ENCODE measurements at regions not wholly inside any gene's neighbourhood (a gene's known extent, or its start where the extent isn't known, plus 50 kb on each side); places are given as distances from the start of the nearest gene placed in this dataset.
"Not testable (repeated sequence)": the region's sequence is repeated elsewhere in the genome, so short reads cannot be mapped to it uniquely, and the experiment has no call there.

DNA sequence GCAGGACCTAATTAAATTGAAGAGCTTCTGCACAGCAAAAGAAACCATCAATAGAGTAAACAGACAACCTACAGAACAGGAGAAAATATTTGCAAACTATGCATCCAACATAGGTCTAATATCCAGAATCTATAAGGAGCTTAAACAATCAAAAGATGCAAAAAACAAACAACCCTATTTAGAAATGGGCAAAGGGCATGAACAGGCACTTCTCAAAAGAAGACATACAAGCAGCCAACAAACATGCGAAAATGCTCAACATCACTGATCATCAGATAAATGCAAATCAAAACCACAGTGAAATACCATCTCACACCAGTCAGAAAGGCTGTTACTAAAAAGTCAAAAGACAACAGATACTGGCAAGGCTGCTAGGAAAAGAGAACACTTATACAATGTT, 189.2 kb downstream of the CYP26B1 start:
- not testable (repeated sequence) for DNase-seq (ENCODE audit: low spot score)

GRCh38 chr2:71952572-71953188, 195.0 kb downstream of the CYP26B1 start:
- no peak for DNase-seq (ENCODE audit: low spot score)

GRCh38 chr2:71951718-71952404, 195.8 kb downstream of the CYP26B1 start:
- no peak for DNase-seq (ENCODE audit: low spot score)

- DNase-seq (ENCODE audit: low spot score): no peak
Measured at GRCh38 chr2:71951083-71951468, 196.6 kb downstream of the CYP26B1 start.

- DNase-seq (ENCODE audit: low spot score): no peak
Measured at GRCh38 chr2:71950256-71951082, 197.2 kb downstream of the CYP26B1 start.

DNA sequence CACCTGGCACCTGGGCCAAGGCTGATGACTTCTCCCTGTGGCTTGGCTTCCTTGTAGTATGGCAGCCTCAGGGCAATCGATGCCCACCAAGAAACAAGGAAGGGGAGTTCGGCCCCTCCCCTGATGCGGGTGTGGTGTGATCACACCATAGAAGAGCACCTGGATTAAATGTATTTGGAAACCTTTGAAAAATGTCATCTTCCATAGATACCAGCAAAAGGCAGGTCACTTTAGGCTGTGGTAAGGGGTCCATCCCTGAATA, 198.2 kb downstream of the CYP26B1 start:
- no peak for DNase-seq (ENCODE audit: low spot score)

- DNase-seq (ENCODE audit: low spot score): no peak
Measured at GRCh38 chr2:71948781-71949536, 198.7 kb downstream of the CYP26B1 start.

GRCh38 chr2:71947809-71948208, 199.9 kb downstream of the CYP26B1 start:
- no peak for DNase-seq (ENCODE audit: low spot score)

DNA sequence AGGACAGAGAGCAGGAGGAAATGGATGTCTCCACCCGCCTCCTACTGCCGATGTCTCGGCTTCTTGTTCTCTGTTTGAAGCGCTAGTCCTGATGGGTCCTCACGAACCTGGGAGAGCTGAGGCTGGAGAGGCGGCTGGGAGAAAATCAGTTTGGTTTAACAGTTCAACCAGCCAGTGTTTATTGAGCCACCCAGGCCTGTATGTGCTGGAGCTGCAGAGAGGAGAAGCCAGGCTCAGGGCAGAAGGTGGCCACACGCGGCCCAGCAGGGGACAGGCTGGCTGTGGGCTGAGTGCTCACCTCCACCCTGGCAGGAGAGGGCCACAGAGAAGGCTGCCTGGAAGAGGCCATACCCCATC, 202.1 kb downstream of the CYP26B1 start:
- DNase-seq (ENCODE audit: low spot score): no peak

DNA sequence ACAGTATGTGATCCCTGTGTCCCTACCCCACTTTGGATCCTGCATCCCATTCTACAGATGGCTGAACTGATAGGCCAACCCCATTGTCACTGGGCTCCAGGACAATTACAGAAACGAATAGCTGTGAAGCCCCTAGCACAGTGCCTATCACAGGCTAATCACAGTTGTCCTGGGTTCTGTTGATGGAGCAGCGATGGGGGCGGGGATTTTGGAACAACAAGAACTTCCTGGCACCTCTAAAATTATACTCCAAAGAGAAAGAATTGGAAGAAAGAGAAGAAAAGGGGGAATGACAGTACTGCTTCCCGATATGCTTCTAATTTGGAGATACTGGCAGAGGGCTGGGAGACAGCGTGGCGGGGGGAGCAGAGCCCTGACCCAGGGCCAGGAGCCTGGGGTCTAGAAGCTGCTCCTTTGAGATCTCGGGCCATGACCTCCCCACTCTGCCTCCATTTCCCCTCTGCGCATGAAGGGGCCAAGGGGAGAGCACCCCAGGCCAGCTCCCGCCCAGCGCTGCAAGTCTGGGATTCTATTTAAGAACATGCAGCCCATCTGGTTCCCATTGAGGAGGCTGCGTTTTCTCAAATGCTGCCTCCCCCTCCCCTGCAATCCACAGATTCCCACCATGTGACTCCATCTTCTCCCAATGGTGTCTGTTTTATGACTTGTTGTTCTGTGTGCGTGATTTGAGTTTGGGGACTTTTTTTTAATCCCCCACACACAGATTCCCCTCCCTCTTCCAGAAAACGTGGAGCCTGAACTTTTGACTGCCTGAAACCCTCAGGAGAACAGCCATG, 202.7 kb downstream of the CYP26B1 start:
- no peak for DNase-seq (ENCODE audit: low spot score)

DNA sequence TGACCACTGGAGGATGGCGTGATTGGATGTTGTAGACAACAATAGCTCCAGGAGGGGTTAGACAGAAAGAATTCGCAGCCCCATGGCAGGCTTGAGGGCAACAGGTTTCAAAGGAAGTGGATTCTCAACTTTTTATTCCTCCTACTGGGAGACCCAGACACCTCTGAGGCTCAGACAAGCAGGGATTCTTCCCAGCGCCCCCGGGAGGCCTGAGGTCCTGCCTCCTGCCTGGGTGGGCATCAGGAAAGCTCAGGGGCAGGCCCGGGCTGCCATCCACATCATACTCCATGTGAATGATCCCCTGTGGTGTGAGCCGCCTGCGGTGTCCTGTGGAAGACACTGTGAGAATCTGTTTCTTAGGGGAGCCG, 203.5 kb downstream of the CYP26B1 start:
- DNase-seq (ENCODE audit: low spot score): no peak

GRCh38 chr2:71943238-71944182, 204.2 kb downstream of the CYP26B1 start:
- DNase-seq (ENCODE audit: low spot score): no peak

GRCh38 chr2:71941726-71942525, 205.7 kb downstream of the CYP26B1 start:
- DNase-seq (ENCODE audit: low spot score): no peak

DNA sequence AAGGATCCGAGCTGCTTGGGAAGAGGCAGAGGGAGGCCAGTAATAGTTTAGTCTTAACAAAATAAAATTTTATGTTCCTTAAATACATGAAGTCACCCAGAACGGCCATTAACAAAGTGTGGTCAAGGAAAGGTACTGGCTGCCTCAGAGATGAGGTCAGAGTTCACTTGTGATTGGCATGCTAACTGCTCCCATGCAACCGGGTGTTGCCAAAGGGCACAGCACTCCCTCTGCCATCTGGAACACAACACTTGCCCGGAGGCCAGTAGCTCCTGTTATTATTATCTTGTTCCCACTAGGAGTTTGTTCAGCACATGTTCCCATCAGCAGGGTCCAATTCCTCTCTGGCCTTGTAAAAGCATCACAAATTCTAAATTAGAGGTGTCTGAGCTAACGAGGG, 207.0 kb downstream of the CYP26B1 start:
- DNase-seq (ENCODE audit: low spot score): no peak

- DNase-seq (ENCODE audit: low spot score): no peak
Measured at GRCh38 chr2:71939588-71940535, 207.8 kb downstream of the CYP26B1 start.

- DNase-seq (ENCODE audit: low spot score): no peak
Measured at GRCh38 chr2:71938659-71939587, 208.7 kb downstream of the CYP26B1 start.

- no peak for DNase-seq (ENCODE audit: low spot score)
Measured at GRCh38 chr2:71938108-71938507, 209.6 kb downstream of the CYP26B1 start.

DNA sequence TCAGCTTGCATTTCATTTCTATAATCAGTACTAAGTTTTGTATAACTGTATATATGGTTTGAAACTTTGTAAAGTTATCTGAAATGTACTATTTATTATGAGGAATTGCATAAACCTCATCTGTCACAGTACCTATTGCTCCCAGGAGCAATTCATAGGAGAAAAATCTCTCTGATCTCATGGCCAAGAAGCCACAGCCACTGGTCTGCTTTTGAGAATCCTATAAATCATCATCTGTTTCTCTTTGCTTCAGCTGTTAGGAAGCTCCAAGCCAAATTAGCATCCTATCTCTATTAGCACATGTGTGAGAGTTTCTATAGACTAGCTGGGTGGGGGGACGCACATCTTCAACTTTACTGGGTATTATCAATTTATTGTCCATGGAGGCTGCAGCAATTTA, 210.3 kb downstream of the CYP26B1 start:
- DNase-seq (ENCODE audit: low spot score): no peak

Data from COLO829 (cell line).